ENCODE measurements at regions not wholly inside any gene's neighbourhood (a gene's known extent, or its start where the extent isn't known, plus 50 kb on each side); places are given as distances from the start of the nearest gene placed in this dataset.
"Not testable (repeated sequence)": the region's sequence is repeated elsewhere in the genome, so short reads cannot be mapped to it uniquely, and the experiment has no call there.

DNA sequence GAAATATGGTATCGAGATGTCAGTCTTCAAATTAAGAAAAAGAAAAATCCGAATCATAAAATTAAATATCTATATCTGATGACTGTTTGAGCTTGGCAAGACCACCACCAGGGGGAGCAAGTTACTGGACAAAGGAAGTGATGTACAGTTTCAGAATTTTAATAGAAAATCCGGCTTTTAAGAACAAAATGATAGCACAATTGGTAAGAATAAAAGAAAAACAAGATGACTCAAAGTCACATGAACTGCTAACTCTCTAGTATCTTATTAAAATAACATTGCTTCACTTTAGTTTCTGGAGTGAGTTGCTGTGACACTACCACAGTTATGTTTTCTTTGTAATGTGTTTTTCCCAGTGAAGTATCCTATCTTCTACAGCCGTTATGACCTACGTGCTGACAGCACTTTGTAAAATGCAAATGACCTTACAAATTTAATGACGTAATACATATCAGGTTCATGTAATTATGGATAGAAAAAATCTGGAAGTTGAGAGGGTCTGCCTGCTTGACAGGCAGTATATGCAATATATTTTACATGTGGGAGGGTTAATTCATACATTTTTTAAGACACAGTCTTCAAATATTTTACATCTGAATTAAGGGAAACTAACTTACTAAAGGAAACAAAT is 405.3 kb upstream of the HS3ST5 start:
- peak; percentile 38 to 68 (median 52) for DNase-seq

DNA sequence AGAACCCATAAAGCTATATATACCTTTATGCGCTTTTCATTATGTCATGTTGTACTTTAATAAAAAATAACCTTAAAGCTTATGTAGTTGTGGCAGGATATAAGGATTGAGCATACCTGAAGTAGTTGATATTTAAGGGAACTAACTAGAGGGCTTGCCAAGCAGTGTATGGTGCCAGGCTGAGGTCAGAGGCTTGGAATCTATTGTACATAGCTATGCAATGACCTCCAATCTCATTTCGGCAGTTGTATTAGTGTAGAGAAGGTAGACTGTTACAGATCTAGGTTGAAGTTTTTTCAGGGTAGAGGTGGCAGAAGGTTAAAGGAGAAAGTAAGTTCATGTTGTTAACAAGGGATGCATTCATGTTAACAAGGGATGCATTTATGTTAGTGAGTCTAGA is 397.7 kb upstream of the HS3ST5 start:
- DNase-seq, result no peak

DNA sequence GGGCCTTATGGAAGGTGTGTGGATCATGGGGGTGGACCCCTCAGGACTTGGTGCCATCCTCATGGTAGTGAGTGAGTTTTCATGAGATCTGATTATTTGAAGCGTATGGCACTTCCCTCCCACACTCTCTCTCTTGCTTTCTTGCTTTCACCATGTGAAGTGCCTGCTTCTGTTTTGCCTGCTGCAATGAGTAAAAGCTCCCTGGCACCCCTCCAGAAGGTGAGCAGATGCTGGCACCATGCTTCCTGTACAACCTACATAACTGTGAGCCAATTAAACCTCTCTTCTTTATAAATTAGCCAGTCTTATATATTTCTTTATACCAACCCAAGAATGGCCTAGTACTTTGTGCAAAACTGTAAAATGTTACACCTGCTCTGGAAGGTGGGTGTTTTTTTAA is 396.8 kb upstream of the HS3ST5 start:
- no peak for DNase-seq

DNA sequence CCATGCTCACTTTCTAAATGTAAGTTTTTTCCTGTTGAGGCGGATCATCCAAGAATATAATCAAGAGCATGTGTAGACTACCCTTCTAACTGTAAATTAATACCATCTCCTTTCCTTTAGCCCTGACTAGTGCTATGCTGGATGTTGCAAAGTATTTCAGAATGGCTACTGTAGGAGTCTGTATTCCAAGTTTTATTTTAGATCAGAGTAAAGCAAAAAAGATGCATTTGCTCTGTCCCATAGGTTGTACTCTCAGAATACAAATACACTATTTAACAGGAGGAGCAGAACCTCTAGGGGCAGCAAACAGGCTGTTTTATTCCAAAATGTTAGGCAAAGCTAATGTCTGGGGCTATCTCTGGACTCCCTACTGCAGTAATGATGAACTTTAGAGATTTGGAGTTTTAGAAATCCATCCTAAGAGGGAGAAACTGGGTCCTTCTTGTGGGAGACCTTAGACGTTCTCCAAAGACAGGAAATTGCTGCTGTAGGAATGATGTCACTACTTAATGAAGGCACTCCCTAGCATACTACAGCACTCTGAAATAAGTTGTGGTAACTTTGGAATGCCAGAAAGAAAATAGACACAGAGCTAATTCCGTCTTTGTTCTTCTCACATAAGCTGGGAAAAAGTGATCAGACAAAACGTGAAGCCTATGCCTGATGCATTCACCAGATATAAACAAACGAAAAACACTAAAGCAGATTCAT is 392.4 kb upstream of the HS3ST5 start:
- no peak for DNase-seq

DNA sequence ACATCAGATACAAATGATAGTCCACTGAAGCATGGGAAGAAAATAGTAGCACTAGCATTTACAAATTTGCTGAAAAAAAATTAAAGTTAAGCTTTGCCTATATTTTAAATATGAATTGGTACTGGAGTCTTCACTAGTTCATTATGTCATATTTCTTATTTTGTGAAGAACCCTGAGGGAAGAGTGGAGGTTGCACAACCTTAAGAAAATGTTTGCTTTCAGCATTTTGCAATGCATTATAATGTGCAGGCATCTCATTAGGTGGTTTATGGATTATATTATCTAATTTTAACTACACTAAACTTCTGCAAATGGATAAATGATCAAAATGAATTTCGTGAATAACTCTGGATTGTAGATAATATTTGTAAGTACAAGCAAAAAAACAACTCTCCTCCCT is 390.8 kb upstream of the HS3ST5 start:
- no peak for DNase-seq

DNA sequence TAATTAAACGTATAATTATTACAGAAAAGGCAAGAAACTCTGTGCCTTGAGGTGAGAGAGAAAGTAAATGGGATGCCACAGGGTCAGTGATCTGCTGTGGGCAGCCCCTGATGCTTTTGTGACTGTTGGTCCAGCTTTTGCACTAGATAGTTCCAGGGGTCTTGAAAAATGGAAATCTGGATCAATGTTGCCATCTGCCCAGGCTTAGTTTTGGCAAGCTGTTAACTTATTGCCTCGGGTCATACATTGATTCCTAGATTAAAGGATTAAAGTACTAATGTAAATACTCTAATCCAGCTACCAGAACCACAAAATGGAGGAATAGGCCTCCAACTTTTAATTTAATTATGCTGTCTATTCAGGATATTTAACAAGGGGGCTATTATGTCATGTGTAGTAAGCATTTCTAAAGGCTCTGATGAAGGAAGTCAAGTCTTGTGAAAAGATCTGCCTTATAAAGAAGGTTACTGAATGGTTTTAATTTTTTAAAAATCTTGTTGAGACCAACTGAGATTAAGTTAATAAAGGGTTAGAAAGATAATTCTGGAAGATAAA is 376.0 kb upstream of the HS3ST5 start:
- no peak for DNase-seq

DNA sequence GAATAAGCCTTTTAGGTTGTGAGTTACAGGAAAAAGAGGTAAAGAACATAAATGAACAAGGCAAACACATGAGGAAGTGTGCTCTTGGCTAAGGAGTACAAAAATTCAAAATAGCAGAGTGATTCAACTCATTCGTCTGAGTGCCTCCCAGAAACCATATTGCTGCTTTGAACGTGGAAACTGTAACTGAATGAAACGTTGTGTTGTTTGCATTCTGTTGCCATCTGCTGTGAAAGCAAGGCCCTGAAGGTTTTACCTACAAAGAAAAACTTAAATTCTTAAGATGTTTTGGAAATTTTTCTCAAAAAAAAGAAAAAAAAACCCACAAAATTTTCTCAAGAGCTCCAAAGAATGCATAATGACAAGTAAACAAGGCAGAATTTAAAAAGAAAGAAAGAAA is 375.4 kb upstream of the HS3ST5 start:
- DNase-seq, result no peak

DNA sequence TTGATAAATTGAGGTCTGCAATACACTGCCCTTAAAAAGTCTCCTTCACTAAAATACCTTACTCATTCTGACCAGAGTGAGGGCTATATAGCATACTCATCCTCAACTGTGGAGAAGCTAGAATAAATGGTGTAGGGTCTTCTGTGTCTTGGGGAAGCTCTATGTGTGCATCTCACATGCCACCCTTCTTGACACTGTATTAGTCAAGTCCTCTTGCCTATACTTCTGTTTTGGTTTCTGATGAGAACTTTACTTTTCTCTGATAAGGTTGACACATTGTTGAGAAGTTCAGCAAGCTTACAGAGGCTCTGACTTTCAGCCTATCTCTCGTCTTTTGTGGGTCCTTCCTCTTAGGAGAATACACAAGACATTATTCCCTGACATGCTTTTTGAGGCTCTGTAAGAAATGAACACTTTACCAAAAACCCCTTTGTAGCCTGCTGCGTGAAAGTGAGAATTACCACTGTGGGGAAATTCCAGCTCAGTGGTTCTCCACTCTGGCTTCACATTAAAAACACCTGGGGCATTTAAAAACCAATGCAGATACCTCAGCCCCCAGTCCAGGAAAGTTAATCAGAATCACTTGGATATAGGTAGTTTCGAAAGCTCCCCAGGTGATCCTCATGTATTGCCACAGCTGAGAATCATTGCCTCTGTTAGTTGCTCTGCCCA is 372.1 kb upstream of the HS3ST5 start:
- no peak for DNase-seq

DNA sequence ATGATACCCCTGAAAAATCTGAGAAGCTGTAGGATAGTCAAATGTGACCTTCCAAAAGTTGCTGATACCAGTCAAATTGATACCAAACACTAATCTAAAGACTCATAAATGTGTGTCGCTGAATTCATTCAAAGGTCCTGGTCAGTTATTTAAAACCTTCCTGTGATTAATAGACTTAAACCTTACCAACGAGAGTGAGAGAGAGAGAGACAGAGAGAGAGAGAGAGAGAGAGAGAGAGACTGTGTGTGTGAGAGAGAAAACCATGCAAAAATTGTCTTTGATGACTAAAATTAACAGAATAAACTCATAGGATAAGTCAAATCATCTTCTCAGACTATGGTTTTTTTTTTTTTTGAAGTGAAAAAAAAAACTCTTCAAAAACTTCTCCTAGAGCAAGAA is 370.9 kb upstream of the HS3ST5 start:
- no peak for DNase-seq

DNA sequence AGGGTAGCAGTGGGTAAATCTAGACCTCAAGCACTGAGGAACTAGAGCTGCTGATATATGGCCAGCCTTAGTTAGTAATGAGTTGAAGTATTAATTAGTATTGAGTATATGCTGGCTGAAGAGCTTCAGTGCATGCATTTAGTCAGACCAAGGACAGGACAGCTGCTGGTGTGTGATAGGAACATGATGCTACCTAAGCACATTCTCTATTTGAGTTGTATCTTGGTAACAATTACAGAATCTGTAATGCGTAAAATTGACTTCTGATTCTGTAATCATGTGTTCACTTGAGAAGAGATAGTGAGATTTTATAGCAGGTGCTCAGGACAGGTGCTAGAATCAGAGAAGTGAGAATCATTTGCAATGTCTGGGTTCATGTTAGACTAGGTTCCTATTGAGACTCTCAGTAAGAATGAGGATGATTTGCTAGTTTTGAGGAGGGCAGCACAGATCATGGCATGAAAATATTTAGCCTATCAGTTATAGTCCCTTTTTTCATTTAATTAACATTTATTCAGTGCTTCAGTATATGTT is 369.4 kb upstream of the HS3ST5 start:
- no peak for DNase-seq

DNA sequence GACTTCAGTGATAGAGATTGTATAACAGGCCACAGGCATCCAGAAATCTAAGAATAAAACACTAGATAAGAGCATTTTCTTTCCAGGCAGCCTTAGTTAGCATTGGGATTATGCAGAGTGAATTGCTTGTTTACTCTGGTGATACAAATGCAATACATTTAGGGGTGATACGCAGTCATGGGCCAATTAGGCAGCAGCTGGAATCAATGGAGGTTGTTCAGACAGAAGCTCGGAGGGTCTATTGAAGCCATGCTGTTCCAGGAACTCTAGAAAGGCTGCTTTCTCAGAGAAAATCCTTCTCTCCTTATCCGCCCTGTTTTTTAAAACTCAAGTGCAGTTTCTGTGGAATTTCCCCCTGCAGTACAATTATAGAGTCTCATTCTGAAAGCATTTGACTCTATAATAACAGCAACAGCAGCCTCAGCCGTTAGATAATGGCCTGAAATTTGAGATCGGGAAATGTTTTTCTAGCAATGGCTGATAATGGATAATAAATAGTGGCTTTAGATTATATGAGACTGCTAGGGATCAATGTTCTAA is 364.3 kb upstream of the HS3ST5 start:
- DNase-seq, result no peak

DNA sequence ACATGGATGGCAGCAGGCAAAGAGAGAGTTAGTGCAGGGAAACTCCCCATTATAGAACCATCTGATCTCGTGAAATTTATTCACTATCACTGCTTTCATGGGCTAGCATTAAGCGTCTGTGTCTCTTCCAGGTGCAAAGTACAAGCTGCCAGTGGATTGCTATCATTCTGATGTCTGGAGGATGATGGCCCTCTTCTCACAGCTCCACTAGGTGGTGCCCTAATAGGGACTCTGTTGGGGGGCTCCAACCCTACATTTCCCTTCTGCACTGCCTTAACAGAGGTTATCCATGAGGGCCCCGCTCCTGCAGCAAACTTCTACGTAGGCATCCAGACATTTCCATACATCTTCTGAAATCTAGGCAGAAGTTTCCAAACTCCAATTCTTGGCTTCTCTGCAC is 347.8 kb upstream of the HS3ST5 start:
- DNase-seq, result no peak

DNA sequence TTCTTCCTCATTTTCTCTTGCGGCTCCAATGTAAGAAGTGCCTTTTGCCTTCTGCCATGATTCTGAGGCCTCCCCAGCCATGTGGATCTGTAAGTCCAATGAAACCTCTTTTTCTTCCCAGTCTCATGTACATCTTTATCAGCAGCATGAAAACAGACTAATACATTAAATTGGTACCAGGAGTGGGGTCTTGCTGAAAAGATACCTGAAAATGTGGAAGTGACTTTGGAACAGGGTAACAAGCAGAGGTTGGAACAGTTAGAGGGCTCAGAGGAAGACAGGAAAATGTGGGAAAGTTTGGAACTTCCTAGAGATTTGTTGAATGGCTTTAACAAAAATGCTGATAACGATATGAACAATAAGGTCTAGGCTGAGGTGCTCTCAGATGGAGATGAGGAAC is 316.7 kb upstream of the HS3ST5 start:
- no peak for DNase-seq

DNA sequence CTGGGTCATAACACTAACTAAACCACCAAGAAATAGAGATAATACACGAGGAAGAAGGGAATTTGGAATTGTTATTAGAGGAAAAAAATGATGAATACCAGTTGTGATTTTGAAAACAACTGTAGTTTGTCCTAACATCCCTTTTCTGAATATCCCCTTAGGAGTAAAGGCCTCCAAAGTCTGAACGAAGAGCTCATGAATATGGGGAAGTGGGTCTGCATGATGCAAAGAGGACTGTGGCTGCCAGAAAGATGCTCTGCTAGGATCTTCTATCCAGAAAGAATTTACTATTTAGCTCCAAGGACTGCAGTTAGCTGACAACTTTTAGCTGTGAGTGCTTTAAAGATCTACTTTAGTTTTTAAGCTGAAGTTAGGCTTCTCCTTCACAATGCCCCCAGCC is 308.8 kb upstream of the HS3ST5 start:
- no peak for DNase-seq

DNA sequence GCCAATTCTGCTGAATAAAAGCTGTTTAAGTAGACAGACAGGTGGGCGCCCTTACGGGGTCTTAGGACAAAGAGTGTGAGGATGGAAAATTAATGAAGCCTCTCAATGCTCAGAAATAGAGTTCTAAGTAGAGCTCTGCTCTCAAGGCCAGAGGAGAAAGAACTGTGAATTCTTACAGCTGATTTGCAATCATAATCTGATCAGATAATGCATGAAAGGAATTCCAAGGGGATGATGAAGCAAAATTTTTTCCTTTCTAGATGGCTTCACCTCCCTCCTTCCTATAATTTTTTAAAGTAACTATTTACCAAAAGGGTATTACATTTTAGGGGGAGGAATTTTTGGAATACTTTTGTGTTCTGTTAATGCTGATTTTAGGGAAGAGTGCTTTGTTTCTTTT is 308.1 kb upstream of the HS3ST5 start:
- DNase-seq, result no peak

DNA sequence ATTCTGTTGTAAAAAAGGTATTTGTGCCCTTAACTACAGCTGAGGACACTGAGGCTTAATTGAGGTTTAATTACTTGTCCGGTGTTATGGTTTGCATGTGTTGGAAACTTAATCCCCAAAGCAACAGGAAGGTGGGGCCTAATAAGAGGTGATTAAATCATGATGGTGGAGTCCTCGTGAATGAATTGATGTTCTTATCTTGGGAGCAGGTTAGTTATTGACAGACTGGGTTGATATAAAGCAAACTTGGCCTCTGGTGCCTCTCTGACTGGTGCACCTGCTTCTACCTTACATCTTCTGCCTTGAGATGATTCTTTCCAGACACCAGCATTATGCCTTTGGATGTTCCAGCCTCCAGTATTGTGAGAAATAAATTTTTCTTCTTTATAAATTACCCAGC is 306.5 kb upstream of the HS3ST5 start:
- DNase-seq, result no peak

DNA sequence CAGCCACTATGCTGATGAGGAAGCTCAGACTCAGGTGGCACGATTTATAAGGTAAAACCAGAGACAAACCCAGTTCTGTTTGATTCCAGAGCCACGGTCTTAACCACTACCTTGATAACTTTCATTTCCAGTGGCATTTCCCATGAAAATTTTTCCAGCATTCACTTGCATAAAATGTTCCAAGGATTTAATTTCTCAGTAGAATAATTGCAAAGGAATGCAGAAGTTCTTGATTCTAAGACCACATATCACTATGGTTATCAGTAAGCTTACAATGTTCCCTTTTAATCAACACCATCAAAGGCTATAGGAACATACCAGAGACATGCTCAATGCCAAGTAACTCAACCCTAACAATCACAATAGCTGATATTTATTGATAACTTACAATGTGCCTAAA is 306.0 kb upstream of the HS3ST5 start:
- DNase-seq, result no peak

DNA sequence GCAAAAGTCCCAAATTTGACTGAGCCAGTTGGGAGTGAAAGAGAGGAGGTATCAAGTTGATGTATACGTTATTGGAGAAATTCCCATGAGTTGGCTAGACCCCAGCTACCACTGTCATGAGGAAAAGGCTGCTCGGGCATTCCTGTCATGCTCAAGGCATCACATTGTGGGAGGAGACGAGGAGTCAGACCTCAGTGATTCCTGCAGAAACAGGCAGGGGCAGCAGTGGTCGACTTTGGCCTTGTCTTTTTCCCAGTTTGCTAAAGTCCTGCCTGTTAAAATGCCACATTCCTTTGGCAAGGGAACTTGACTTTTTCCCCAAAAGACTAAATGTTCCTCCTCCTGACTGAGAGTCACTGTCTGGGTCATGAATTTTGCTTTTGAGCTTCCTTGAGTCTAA is 295.5 kb upstream of the HS3ST5 start:
- DNase-seq, result no peak

DNA sequence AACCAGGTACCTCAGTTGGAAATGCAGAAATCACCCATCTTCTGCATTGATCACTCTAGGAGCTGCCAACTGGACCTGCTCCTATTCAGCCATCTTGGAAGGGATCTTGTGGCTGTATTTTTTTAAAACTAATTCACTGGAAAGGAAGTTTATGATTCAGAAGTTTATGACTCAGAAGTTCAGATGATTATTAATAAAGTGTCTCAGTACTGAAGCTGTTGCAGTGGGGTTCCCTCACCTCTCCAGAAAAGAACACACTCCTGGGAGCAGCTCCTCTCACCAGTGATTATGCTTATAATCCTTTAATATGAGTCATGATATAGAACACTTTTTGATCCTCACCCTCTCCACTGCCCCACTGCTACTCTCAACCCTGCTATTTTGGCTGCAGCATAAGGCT is 291.2 kb upstream of the HS3ST5 start:
- no peak for DNase-seq

DNA sequence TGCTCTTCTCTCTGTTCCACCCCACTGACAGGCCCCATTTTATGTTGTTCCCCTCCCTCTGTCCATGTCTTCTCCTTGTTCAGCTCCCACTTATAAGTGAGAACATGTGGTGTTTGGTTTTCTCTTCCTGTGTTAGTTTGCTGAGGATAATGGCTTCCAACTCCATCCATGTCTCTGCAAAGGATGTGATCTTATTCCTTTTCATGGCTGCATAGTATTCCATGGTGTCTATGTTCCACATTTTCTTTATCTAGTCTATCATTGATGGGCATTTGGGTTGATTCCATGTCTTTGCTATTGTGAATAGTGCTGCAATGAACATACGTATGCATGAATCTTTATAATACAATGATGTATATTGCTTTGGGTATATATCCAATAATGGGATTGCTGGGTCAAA is 283.4 kb upstream of the HS3ST5 start:
- not testable (repeated sequence) for DNase-seq

DNA sequence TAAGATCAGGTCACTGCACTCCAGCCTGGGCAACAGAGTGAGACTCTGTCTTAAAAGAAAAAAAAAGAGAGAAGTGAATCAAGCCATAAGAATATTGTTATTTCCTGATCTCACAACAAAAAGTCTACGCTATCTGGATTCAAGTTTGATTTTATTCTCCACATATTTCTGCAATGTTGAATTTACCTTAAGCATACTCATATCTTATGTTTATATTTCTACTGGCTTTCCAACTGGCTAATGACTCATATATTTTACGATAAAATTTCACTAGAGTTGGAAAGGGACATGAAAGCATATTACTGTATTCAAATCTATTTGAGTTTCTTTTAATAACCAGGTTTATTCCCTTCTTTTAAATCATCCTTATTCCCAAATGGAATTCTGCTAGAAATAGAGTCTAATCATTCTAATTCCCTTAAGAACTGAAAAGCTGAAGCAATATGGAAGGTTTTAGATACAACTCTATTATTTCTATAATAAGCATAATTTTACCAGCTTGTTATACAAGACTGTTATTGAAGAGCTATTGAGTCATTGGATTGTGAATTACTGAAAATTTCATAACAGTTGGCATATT is 276.9 kb upstream of the HS3ST5 start:
- DNase-seq, result no peak

DNA sequence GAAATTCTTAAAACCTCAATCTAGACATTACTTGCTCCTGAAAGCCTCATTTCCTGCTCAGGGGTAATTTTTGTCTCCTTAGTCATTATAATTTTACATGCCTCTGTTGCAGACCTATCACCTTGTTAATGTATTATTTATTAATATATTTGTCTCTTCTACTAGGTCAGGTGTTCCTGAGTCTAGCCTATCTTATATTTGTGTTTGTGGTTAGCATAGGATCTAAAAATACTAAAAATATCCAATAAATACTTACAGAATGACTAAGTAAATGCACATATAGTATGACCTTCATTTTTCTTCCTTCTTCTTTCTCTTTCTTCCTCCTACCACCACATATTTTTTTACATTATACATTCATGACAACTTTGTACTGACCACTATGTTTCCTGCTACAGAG is 268.9 kb upstream of the HS3ST5 start:
- DNase-seq, result no peak

DNA sequence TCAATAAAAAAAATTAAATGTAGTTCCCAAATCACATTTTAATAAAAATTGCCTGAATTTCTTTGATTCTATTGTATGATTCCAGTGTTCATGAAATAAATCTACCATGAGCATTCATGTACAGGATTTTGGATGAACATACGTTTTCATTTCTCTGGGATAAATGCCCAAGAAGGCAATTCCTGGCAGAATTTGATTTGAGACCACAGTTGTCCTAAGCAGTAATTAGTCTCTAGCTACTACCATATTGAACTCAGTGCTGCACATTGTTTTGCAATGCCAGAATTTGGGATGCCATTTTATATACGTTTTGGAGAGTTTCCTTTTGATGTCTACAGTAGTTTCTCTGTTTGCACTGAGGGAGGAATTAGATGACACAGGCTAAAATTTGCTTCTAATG is 265.3 kb upstream of the HS3ST5 start:
- no peak for DNase-seq

Measured in suppressor macrophage (primary cell).